ENCODE measurements at regions not wholly inside any gene's neighbourhood (a gene's known extent, or its start where the extent isn't known, plus 50 kb on each side); places are given as distances from the start of the nearest gene placed in this dataset.

- TF ChIP-seq SNAI2 (CRISPR knock-in tag; IDR thresholded peaks at IDR 0.05) (no peak), ZC3H10 (CRISPR knock-in tag; IDR thresholded peaks at IDR 0.05) (no peak), ESRRG (CRISPR knock-in tag; IDR thresholded peaks at IDR 0.05) (no peak), PATZ1 (CRISPR knock-in tag; IDR thresholded peaks at IDR 0.05; ENCODE audit: borderline replicate concordance) (no peak), RARB (CRISPR knock-in tag; IDR thresholded peaks at IDR 0.05) (no peak)
Observed at GRCh38 chr3:177804646-177805045, 607.4 kb upstream of the TBL1XR1 start.

All from SK-N-SH treated with all-trans-retinoic acid at 6 μM for 48 hours (cell line).